Astrocyte (in vitro differentiated cells and primary cell): ENCODE measurements at regions not wholly inside any gene's neighbourhood (a gene's known extent, or its start where the extent isn't known, plus 50 kb on each side); places are given as distances from the start of the nearest gene placed in this dataset.
A peak's percentile ranks its signal among the peaks of the same experiment; 100 is the strongest.

Source experiments
- DNase-seq: peaks from one replicate; pipeline ENCODE4 v3.0.0-alpha.2; 2010; ENCODE audit warnings: low read depth
- FAIRE-seq: peaks from 2 replicates; lab custom pipeline; 2011; peaks lifted over from hg19 to GRCh38; lab: Jason Lieb, UNC
- H2AFZ ChIP-seq: 2 replicates; pipeline ENCODE4 v1.6.0; 2012; ENCODE audit warnings: low read depth, low read length, inconsistent platforms
- H3K27ac ChIP-seq: 2 replicates; pipeline ENCODE4 v1.5.1; 2011; ENCODE audit warnings: low read depth, low read length, inconsistent platforms
- H3K27me3 ChIP-seq: 2 replicates; pipeline ENCODE4 v1.6.0; 2011; ENCODE audit warnings: low read length, inconsistent platforms; ENCODE audit not compliant: insufficient read depth
- H3K36me3 ChIP-seq: 2 replicates; pipeline ENCODE4 v1.5.1; 2011; ENCODE audit warnings: low read length, inconsistent platforms; ENCODE audit not compliant: insufficient read depth
- H3K4me1 ChIP-seq: 2 replicates; pipeline ENCODE4 v1.5.1; 2011; ENCODE audit warnings: low read length, inconsistent platforms; ENCODE audit not compliant: insufficient read depth
- H3K4me2 ChIP-seq: 2 replicates; pipeline ENCODE4 v1.6.0; 2012; ENCODE audit warnings: low read length, inconsistent platforms
- H3K4me3 ChIP-seq: 2 replicates; pipeline ENCODE4 v1.5.1; 2011; ENCODE audit warnings: low read depth, mild to moderate bottlenecking, low read length, inconsistent platforms; ENCODE audit not compliant: insufficient read depth
- H3K79me2 ChIP-seq: 2 replicates; pipeline ENCODE4 v1.6.0; 2012; ENCODE audit warnings: mild to moderate bottlenecking, low read length, inconsistent platforms; ENCODE audit not compliant: insufficient read depth
- H3K9ac ChIP-seq: 2 replicates; pipeline ENCODE4 v1.6.0; 2012; ENCODE audit warnings: mild to moderate bottlenecking, low read length, inconsistent platforms
- H3K9me3 ChIP-seq: 2 replicates; pipeline ENCODE4 v1.5.1; 2012; ENCODE audit warnings: low read depth, mild to moderate bottlenecking, low read length, inconsistent platforms; ENCODE audit not compliant: insufficient read depth
- H4K20me1 ChIP-seq: 2 replicates; pipeline ENCODE4 v1.6.0; 2012; ENCODE audit warnings: low read length, inconsistent platforms; ENCODE audit not compliant: insufficient read depth
- H3K27ac Mint-ChIP-seq: one replicate; pipeline ENCODE4 v1.8.0; 2021; ENCODE audit warnings: mild to moderate bottlenecking, mixed read lengths; ENCODE audit not compliant: unreplicated experiment
- H3K27me3 Mint-ChIP-seq: one replicate; pipeline ENCODE4 v1.8.0; 2021; ENCODE audit warnings: low read depth, mixed read lengths; ENCODE audit not compliant: unreplicated experiment
- H3K36me3 Mint-ChIP-seq: one replicate; pipeline ENCODE4 v1.8.0; 2021; ENCODE audit warnings: low read depth, mixed read lengths; ENCODE audit not compliant: unreplicated experiment
- H3K4me1 Mint-ChIP-seq: one replicate; pipeline ENCODE4 v1.8.0; 2021; ENCODE audit warnings: low read depth, mixed read lengths; ENCODE audit not compliant: unreplicated experiment
- H3K4me3 Mint-ChIP-seq: one replicate; pipeline ENCODE4 v1.8.0; 2021; ENCODE audit warnings: mild to moderate bottlenecking, moderate library complexity, mixed read lengths; ENCODE audit not compliant: unreplicated experiment
- H3K9me3 Mint-ChIP-seq: one replicate; pipeline ENCODE4 v1.8.0; 2021; ENCODE audit warnings: mild to moderate bottlenecking, mixed read lengths; ENCODE audit not compliant: unreplicated experiment
- EZH2 ChIP-seq: IDR thresholded peaks from 2 replicates; pipeline ENCODE4 v1.6.1; 2012; ENCODE audit warnings: mild to moderate bottlenecking, low read length, inconsistent platforms; ENCODE audit not compliant: insufficient read depth
- TF ChIP-seq, protein P1 (sequence below): IDR thresholded peaks from 2 replicates; pipeline ENCODE4 v1.5.1; 2011; ENCODE audit warnings: low read depth, mild to moderate bottlenecking, inconsistent platforms, low read length, moderate library complexity; ENCODE audit not compliant: insufficient read depth

DNA sequence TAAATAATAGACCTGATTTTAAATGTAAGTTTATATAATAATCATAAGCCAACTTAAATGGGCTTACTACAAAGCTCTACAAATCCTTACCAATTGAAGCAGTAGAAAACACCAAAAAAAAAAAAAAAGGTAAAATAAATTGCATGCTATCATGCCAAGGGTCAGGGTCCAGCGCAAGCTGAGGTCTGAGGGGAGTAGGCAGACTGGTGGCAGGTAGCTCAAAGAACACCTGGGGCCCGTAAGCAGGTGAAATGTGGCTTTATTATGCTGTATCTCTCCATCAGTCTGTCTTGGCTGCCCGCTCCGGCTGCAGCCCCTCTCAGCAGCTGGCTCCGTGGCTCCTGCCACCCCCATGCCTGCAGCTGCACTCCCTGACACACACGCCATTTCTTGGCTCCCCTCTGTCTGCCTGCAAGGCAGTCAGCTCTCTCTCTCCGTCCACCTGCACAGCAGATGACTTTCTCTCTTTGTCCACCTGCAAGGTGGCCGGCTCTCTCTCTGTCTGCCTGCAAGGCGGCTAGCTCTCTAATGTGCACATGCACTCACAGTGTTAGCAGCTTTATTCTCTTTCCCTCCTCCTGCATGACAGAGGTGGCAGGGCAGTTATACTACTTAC lies 209.4 kb upstream of the UGT8 start:
- TF ChIP-seq EZH2: no peak
- TF ChIP-seq, protein P1, sequence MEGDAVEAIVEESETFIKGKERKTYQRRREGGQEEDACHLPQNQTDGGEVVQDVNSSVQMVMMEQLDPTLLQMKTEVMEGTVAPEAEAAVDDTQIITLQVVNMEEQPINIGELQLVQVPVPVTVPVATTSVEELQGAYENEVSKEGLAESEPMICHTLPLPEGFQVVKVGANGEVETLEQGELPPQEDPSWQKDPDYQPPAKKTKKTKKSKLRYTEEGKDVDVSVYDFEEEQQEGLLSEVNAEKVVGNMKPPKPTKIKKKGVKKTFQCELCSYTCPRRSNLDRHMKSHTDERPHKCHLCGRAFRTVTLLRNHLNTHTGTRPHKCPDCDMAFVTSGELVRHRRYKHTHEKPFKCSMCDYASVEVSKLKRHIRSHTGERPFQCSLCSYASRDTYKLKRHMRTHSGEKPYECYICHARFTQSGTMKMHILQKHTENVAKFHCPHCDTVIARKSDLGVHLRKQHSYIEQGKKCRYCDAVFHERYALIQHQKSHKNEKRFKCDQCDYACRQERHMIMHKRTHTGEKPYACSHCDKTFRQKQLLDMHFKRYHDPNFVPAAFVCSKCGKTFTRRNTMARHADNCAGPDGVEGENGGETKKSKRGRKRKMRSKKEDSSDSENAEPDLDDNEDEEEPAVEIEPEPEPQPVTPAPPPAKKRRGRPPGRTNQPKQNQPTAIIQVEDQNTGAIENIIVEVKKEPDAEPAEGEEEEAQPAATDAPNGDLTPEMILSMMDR: no peak
- Mint-ChIP-seq H3K4me1 (peaks cover 8% of the 10 kb centered on the region), H3K27me3 (no peaks in the 10 kb centered on the region), H3K36me3 (no peaks in the 10 kb centered on the region), H3K9me3 (no peaks in the 10 kb centered on the region), H3K27ac (no peak overlapping the region), H3K4me3 (no peak overlapping the region)
- Histone ChIP-seq H4K20me1 (no peaks in the 10 kb centered on the region), H2AFZ (no peak overlapping the region), H3K79me2 (no peaks in the 10 kb centered on the region), H3K27me3 (no peaks in the 10 kb centered on the region), H3K27ac (no peak overlapping the region), H3K9ac (no peak overlapping the region), H3K36me3 (no peaks in the 10 kb centered on the region), H3K4me1 (peaks cover 2% of the 10 kb centered on the region), H3K4me2 (no peak overlapping the region), H3K9me3 (no peaks in the 10 kb centered on the region), H3K4me3 (no peak overlapping the region)
- DNase-seq (no peak), FAIRE-seq (no peak)

- Mint-ChIP-seq H3K9me3 (no peaks in the 10 kb centered on the region), H3K27ac (no peak overlapping the region), H3K27me3 (no peaks in the 10 kb centered on the region), H3K36me3 (no peaks in the 10 kb centered on the region), H3K4me1 (peaks cover 19% of the 10 kb centered on the region), H3K4me3 (no peak overlapping the region)
- Histone ChIP-seq H3K4me1 (no peaks in the 10 kb centered on the region), H3K36me3 (no peaks in the 10 kb centered on the region), H3K79me2 (no peaks in the 10 kb centered on the region), H3K9ac (no peak overlapping the region), H3K27ac (no peak overlapping the region), H3K4me3 (no peak overlapping the region), H4K20me1 (no peaks in the 10 kb centered on the region), H3K9me3 (no peaks in the 10 kb centered on the region), H2AFZ (no peak overlapping the region), H3K4me2 (no peak overlapping the region), H3K27me3 (no peaks in the 10 kb centered on the region)
- no peak for TF ChIP-seq EZH2
- TF ChIP-seq, protein P1: no peak
- DNase-seq: peak; percentile 47
- no peak for FAIRE-seq
Measured at GRCh38 chr4:114393295-114394038, 205.1 kb upstream of the UGT8 start.

- H3K9me3 Mint-ChIP-seq: no peaks in the 10 kb centered on the region
- no peak overlapping the region for H3K9ac ChIP-seq
- no peak overlapping the region for H3K4me3 Mint-ChIP-seq
- H3K4me2 ChIP-seq: no peak overlapping the region
- no peaks in the 10 kb centered on the region for H4K20me1 ChIP-seq
- no peaks in the 10 kb centered on the region for H3K79me2 ChIP-seq
- peaks cover 20% of the 10 kb centered on the region for H3K4me1 Mint-ChIP-seq
- no peaks in the 10 kb centered on the region for H3K27me3 Mint-ChIP-seq
- H3K4me1 ChIP-seq: no peaks in the 10 kb centered on the region
- no peaks in the 10 kb centered on the region for H3K27me3 ChIP-seq
- H3K9me3 ChIP-seq: no peaks in the 10 kb centered on the region
- FAIRE-seq (no peak), DNase-seq (no peak)
- no peak overlapping the region for H3K27ac ChIP-seq
- H3K36me3 ChIP-seq: no peaks in the 10 kb centered on the region
- H2AFZ ChIP-seq: no peak overlapping the region
- no peaks in the 10 kb centered on the region for H3K36me3 Mint-ChIP-seq
- no peak overlapping the region for H3K4me3 ChIP-seq
- no peak overlapping the region for H3K27ac Mint-ChIP-seq
- TF ChIP-seq, protein P1: no peak
- TF ChIP-seq EZH2: no peak
Measured at GRCh38 chr4:114396808-114397207, 201.8 kb upstream of the UGT8 start.
